ENCODE measurements at regions not wholly inside any gene's neighbourhood (a gene's known extent, or its start where the extent isn't known, plus 50 kb on each side); places are given as distances from the start of the nearest gene placed in this dataset.
A peak's percentile ranks its signal among the peaks of the same experiment; 100 is the strongest.
"Not testable (repeated sequence)": the region's sequence is repeated elsewhere in the genome, so short reads cannot be mapped to it uniquely, and the experiment has no call there.

GRCh38 chr6:14401246-14401645 lies 283.7 kb downstream of the CD83 start:
- DNase-seq: no peak

GRCh38 chr6:14406614-14407331 lies 289.2 kb downstream of the CD83 start:
- DNase-seq: peak; percentile 85

DNA sequence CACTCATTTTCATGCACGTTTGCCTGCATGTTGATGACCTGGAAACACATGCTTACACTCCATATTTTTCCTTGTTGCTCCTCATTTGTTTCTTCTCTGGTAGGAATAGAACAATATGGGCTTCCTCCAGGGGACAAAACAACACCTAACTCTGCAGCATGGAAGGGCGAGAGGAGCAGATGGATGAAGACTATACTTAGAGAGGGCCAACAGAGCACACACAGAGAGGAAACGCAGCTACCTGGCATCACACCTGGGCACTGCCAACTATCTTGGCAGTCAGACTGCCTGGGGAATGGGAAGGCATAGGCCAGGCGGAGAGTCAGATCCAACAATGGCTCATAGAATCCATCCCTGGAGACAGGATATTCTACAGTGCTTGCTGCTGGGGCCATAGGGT lies 290.9 kb downstream of the CD83 start:
- DNase-seq: no peak

- DNase-seq: no peak
Observed at GRCh38 chr6:14412026-14412425, 294.5 kb downstream of the CD83 start.

DNA sequence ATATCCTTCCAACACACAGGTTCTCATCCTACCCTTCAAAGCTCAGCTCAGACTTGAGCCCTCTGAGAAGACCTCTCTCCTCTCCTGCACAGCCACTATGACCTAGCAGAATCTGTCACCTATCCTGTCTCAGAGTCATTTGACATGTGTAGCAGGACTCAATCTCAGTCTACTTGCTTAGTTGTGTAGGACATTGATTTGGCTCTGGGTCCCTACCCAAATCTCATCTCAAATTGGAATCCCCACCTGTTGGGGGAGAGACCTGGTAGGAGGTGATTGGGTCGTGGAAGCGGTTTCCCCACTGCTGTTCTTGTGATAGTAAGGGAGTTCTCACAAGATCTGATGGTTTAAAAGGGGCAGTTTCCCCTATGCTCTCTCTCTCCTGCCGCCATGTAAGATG lies 297.9 kb downstream of the CD83 start:
- DNase-seq: no peak

DNA sequence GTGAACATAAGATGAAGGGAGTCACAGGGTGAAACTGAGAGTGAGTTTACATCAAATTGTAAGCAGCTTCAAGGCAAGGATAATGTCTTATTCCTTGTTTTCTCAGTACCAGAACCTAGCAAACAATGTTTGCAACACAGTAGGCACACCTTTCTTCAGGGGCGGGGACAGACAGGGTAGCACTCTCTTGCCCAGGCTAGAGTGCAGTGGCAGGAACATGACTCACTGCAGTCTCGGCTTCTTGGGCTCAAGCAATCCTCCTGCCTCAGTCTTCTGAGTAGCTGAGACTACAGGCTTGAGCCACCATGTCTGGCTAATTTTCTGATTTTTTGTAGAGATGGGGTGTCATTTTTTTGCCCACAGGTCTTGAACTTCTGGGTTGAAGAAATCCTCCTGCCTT lies 299.8 kb downstream of the CD83 start:
- DNase-seq: no peak

- DNase-seq: not testable (repeated sequence)
Observed at GRCh38 chr6:14419224-14419623, 301.7 kb downstream of the CD83 start.

GRCh38 chr6:14422061-14422460 lies 304.5 kb downstream of the CD83 start:
- DNase-seq: no peak

- no peak for DNase-seq
Observed at GRCh38 chr6:14422917-14423316, 305.3 kb downstream of the CD83 start.

DNA sequence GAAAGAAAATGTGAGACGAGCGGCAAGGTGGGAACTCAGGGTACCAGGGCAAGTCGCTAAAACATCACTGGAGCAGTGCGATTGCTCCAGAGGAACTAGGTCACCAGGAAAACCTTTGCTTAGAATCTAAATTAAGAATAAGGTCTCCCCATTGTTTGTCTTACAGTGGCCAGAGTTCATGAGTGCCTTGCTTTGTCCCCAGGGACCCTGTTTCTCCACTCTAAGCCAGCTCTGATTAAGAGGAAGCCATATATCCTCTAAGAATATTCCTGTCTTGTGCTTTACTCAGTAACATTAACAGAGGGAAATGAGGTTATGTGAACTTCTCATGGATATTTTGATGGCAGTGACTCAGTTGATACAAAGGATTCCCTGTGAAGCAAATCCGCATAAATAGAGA lies 305.8 kb downstream of the CD83 start:
- DNase-seq: no peak

DNA sequence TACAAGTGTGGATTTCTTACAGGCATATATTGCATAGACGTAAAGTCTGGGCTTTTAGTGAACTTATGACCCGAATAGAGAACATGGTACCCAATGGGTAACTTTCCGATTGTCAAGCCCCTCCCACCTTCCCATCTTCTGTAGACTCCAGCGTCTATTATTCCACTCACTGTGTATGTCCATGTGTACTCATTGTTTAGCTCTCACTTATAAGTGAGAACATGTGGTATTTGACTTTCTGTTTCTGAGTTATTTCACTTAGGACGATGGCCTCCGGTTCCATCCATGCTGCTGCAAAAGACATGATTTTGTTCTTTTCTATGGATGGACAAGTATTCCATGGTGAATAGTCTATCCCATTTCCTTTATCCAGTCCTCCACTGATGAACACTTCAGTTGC lies 306.4 kb downstream of the CD83 start:
- no peak for DNase-seq

- DNase-seq: no peak
Observed at GRCh38 chr6:14425805-14426204, 308.2 kb downstream of the CD83 start.

DNA sequence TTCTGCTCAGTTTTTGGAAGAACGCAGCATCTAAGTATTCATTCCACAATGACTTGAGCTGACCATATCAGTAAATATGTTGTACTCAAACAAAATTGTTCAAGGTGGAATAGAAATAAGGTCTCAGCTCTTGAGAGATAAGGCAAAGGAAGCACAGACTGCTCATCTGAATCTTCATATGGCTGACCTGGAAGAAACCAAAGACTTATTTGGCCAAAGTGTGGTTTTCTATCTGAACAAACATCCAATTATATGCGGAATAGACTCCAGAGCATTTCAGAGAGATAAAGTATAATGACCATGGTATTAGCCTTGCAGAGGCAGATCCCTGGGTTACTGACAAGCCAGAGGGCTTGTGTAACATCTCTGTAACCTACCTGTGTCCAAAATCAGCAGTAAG lies 308.7 kb downstream of the CD83 start:
- DNase-seq: no peak

GRCh38 chr6:14428269-14428668 lies 310.7 kb downstream of the CD83 start:
- DNase-seq: no peak

DNA sequence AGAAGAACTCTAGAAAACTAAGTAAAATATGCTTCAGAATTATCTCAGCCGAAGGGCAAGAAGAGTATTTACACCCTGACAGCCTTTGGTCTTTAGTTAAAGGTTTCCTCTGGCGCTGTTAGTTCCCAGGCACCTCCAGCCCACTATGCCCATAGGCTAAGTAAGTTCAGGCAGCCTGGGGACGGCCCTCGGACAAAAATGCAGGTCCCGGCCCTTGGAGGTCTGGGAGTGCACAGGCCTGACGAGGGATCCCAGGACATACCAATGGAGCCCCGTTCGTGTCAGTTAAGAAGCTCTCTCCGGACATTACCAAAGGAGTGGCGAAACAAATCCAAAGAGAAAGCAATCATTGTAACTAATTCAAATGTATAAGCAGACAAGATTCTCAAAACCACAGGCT lies 311.8 kb downstream of the CD83 start:
- no peak for DNase-seq

- no peak for DNase-seq
Observed at GRCh38 chr6:14430218-14430617, 312.6 kb downstream of the CD83 start.

GRCh38 chr6:14431385-14432330 lies 314.1 kb downstream of the CD83 start:
- DNase-seq: no peak

- DNase-seq: no peak
Observed at GRCh38 chr6:14434916-14435690, 317.5 kb downstream of the CD83 start.

- no peak for DNase-seq
Observed at GRCh38 chr6:14436592-14437132, 319.1 kb downstream of the CD83 start.

DNA sequence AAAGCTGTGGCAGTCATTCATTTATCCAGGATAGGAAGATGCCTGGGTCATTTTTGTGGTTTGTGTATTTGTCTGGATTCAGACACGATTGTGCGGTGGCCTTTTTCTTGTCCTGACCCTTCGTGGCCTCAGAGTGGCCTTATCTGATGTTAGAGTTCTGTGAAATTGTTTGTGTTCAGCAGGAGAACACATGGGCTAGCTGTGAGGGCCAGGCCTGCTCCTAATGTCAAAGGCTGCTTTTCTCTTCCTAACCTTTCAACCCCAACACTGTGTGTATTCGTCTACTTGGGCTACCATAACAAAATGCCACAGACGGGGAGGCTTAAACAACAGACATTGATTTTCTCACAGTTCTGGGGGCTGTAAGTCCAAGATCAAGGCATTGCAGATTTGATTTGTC lies 321.8 kb downstream of the CD83 start:
- no peak for DNase-seq

DNA sequence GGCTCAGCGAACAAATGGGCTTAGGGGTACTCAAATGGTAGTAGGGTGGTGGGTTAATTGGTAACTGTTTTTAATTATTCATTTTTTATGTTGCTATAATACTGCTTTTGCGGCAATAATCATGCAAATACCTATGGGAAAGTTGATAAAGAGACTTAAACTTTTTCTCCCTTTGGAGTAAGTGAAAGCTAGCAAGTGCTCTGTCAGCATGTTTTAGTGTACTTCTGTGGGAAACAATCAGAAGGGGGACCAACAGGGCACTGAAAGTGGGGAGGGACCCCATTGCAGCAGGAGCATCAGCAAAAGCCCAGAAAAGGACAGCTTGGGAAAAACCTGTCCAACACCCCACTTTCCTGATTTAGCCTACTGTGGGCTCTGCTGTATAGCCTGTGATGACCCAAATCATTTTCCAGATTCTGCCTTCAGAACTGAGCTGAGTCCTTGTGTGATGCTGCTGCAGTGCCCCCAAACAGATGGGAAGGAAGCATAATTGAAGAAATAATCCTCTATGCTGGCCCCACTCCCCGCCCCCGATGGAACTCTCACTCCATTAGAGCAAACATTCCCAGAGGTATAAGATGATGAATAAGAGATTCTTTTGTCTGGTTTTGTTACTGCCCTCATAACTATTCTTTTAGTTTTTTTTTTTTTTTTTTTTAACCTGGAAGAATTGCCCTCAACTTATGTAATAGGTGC lies 322.8 kb downstream of the CD83 start:
- no peak for DNase-seq
